ENCODE measurements at regions not wholly inside any gene's neighbourhood (a gene's known extent, or its start where the extent isn't known, plus 50 kb on each side); places are given as distances from the start of the nearest gene placed in this dataset.

- TF ChIP-seq CTCF (IDR thresholded peaks at IDR 0.05) (peak in 1 of 2 donors; percentile 67), EP300 (IDR thresholded peaks at IDR 0.05) (no peak), POLR2AphosphoS5 (IDR thresholded peaks at IDR 0.05) (no peak), POLR2A (IDR thresholded peaks at IDR 0.05) (no peak)
Measured at GRCh38 chr22:22753526-22754267, 109.3 kb downstream of the GGTLC2 start.
